ENCODE measurements at regions not wholly inside any gene's neighbourhood (a gene's known extent, or its start where the extent isn't known, plus 50 kb on each side); places are given as distances from the start of the nearest gene placed in this dataset.

DNA sequence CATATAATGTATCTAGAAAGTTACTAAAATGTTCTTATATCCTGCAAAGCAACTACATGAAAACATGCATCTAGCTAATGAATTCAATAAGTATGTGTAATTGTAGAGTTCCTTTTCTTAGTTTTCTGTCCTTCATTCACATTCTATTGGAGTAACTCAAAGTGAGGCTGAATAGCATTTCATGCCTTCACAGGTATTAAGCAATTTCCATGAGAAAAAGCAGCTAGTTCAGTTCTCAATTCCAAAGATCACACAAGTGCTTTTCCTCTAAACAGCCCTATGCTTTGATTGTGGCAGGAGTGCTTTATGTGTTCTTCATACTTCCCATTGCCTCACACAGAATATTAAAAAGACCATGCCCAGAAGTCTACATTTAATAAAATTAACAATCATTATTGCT, 274.9 kb downstream of the RFPL4B start:
- TF ChIP-seq, protein P1, sequence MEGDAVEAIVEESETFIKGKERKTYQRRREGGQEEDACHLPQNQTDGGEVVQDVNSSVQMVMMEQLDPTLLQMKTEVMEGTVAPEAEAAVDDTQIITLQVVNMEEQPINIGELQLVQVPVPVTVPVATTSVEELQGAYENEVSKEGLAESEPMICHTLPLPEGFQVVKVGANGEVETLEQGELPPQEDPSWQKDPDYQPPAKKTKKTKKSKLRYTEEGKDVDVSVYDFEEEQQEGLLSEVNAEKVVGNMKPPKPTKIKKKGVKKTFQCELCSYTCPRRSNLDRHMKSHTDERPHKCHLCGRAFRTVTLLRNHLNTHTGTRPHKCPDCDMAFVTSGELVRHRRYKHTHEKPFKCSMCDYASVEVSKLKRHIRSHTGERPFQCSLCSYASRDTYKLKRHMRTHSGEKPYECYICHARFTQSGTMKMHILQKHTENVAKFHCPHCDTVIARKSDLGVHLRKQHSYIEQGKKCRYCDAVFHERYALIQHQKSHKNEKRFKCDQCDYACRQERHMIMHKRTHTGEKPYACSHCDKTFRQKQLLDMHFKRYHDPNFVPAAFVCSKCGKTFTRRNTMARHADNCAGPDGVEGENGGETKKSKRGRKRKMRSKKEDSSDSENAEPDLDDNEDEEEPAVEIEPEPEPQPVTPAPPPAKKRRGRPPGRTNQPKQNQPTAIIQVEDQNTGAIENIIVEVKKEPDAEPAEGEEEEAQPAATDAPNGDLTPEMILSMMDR (IDR thresholded peaks at IDR 0.05): no peak
- TF ChIP-seq POLR2A (IDR thresholded peaks at IDR 0.05): no peak
- no peak for TF ChIP-seq EP300 (IDR thresholded peaks at IDR 0.05)

Measured in ovary (tissue), 3 donors.